ENCODE measurements at regions not wholly inside any gene's neighbourhood (a gene's known extent, or its start where the extent isn't known, plus 50 kb on each side); places are given as distances from the start of the nearest gene placed in this dataset.
"Not testable (repeated sequence)": the region's sequence is repeated elsewhere in the genome, so short reads cannot be mapped to it uniquely, and the experiment has no call there.

DNA sequence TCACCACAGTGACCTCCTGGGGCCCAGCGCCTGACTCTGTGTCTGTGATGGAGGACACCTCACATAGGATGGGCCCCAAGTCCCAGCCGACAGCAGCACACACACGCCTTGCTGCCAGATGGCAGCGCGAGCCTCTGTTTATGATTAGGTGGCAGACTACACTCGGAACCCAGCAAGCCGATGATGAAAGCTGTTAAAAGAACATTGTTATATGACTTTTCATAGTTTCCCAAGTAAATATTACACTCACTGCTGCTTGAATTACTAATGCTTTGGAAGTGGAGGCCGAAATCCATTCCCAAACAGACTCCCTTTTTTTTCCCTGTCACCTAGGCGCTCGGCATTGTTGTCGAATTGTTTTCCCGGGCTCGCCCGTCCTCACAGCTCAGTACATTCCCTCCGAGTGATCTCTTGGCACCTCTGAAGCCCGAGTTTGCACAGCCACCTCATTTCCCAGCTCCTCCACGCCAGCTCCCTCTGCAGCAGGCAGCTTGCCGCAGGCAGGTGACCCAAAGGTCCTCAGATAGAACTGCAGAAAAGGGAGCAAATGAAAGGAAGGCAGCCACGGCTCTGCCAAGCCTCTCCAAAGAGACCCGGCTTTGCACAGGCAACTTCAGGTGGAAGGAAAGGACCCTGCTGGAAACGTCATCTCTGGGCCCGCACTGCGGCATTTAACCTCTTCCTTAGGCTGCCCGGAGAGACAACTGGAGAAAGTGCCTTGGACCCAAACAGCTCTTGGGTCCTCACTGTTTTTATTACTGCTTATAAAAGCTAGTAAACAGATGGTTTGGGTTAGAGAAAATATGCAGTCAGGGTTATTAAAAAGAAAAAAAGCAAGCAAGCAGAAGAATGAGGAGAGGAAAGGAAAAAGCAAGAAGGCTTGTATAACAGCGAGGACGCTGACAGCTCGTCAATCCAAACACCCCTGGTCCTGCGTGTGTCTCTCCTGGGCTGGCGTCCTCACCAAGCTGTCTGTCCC, 72.2 kb upstream of the SLC25A33 start:
- no peaks in the 10 kb centered on the region for H3K4me1 ChIP-seq (ENCODE audit: insufficient read depth, low read length)
- no peaks in the 10 kb centered on the region for H3K36me3 ChIP-seq (ENCODE audit: insufficient read depth, low read length)
- no peaks in the 10 kb centered on the region for H3K9me3 ChIP-seq (ENCODE audit: control insufficient read depth, insufficient read depth, low read length)
- no peak overlapping the region for H3K9ac ChIP-seq (ENCODE audit: low read depth, low read length)

DNA sequence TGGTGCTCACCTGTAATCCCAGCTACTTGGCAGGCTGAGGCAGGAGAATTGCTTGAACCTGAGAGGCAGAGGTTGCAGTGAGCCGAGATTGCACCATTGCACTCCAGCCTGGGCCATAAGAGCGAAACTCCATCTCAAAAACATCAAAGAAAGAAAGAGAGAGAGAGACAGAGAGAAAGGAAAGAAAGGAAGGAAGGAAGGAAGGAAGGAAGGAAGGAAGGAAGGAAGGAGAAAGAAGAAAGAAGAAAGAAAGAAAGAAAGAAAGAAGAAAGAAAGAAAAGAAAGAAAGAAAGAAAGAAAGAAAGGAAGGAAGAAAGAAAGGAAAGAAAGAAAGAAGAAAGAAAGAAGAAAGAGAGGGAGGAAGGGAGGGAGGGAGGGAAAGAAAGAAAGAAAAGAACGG, 69.4 kb upstream of the SLC25A33 start:
- not testable (repeated sequence) for H3K9me3 ChIP-seq (ENCODE audit: control insufficient read depth, insufficient read depth, low read length); H3K36me3 ChIP-seq (ENCODE audit: insufficient read depth, low read length); H3K9ac ChIP-seq (ENCODE audit: low read depth, low read length); H3K4me1 ChIP-seq (ENCODE audit: insufficient read depth, low read length)

DNA sequence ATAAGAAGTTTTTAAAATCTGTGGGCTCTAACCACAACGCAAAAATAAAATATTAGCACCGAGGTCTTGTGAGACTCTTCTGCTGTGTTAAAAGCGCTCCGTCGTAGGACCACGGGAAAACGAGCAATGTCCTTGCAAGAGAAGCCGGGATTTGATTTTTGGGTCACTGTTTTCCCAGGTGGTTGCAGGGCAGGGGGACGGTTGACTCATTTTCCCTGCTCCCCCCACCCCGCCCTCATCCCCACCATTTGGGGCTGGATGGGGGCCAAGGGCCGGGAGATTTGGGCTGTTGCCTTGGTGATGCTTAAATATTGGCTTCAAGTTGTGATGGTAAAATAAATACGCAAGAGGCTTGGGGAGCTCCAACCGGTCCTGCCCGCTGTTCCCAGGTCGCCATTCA, 67.6 kb upstream of the SLC25A33 start:
- peaks cover 3% of the 10 kb centered on the region; the same call in 1 of the 2 replicates for H3K4me1 ChIP-seq (ENCODE audit: insufficient read depth, low read length)
- no peaks in the 10 kb centered on the region for H3K36me3 ChIP-seq (ENCODE audit: insufficient read depth, low read length)
- no peaks in the 10 kb centered on the region for H3K9me3 ChIP-seq (ENCODE audit: control insufficient read depth, insufficient read depth, low read length)
- H3K9ac ChIP-seq (ENCODE audit: low read depth, low read length): no peak overlapping the region

DNA sequence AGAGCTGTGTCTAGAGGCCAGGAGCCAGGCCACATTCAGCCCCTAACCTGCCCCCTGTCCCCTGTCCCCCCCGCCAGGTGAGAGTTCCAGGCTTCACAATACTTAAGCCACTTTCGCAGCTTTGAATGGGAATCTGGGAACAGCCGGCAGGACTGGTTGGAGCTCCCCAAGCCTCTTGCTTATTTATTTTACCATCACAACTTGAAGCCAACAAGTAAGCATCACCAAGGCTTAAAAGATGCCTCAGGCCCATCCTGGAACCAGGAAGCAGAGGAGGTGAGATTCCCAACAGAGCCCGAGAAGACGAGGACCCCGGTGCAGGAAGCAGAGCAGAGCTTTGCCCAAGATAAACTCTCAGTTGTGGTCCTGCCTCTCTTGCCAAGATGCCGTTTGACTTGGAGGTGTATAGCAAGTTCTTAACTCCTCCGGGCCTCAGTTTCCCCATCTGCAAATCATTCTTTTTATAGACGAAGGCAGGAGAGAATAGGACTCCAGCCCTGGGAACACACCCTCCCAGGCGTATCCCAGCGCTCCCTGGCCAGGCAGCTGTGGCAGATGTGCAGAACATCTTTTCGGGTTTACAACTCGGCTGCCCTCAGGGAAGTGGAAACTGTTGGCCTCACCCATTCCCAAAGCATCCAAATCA, 66.8 kb upstream of the SLC25A33 start:
- Histone ChIP-seq H3K36me3 (ENCODE audit: insufficient read depth, low read length) (no peaks in the 10 kb centered on the region), H3K9ac (ENCODE audit: low read depth, low read length) (no peak overlapping the region), H3K9me3 (ENCODE audit: control insufficient read depth, insufficient read depth, low read length) (no peaks in the 10 kb centered on the region), H3K4me1 (ENCODE audit: insufficient read depth, low read length) (peaks cover 3% of the 10 kb centered on the region; the same call in 1 of the 2 replicates)

DNA sequence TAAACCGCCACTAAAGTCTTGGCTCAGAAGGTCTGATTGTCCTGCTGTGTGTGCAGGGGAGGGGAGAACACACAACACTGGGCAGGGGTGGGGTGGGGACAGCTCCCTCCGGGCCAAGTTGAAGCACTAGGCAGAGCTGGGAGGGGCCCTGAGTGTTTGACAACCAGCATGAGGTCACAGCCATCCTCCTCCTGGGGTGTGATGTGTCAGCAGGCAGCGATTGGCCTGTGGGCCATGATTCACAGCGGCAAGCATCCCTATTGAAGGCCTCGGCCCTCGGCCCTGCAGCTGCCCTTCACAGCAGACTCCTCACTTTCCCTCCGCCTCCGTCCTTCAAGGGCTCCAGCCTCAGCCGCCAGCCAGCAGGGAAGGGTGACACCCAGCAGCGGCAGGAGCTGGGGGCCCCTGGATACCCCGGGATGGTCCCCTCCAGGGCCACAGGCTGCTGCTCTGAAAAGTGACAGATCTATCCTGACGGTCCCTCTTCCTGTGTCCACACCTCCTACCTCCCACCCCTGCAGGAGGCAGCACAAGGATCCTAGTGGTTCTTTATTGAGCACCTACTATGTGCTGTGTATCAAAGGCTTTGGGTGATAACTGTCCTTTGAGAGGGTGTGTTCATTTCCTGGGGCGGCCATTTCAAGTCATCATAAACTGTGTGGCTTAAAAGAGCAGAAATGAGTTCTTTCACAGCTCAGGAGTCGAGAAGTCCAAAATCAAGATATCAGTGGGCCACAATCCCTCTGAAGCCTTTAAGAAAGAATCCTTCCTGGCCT, 66.0 kb upstream of the SLC25A33 start:
- Histone ChIP-seq H3K4me1 (ENCODE audit: insufficient read depth, low read length) (peaks cover 3% of the 10 kb centered on the region; the same call in 1 of the 2 replicates), H3K36me3 (ENCODE audit: insufficient read depth, low read length) (no peaks in the 10 kb centered on the region), H3K9ac (ENCODE audit: low read depth, low read length) (no peak overlapping the region), H3K9me3 (ENCODE audit: control insufficient read depth, insufficient read depth, low read length) (no peaks in the 10 kb centered on the region)

DNA sequence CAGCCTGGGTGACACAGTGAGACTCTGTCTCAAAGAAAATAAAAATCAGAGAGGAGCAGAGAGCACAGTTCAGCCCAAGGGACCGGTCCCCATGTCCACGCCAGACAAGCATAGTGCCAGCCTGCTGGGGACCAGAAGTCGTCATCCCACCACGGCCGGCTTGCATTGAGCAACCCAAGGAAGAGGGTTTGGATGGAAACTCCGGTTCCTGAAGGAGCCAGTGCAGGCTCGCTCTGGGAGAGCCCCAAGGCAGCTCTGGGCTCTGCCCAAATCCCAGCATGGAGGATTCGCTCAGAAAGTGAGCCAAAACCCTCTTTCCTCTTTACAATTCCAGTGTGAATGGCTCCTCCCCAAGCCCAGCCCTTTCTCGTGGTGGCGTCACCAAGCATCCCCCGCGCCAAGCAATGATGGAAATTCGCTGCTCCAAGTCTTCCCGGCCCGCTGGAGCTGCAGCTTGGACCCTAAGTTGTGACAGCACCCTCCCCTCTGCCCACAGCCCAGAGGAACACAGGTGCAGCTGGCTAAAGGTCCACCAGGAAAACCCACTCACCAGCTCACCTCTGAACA, 64.1 kb upstream of the SLC25A33 start:
- Histone ChIP-seq H3K9me3 (ENCODE audit: control insufficient read depth, insufficient read depth, low read length) (no peaks in the 10 kb centered on the region), H3K9ac (ENCODE audit: low read depth, low read length) (no peak overlapping the region), H3K4me1 (ENCODE audit: insufficient read depth, low read length) (peaks cover 3% of the 10 kb centered on the region; the same call in 1 of the 2 replicates), H3K36me3 (ENCODE audit: insufficient read depth, low read length) (no peaks in the 10 kb centered on the region)

DNA sequence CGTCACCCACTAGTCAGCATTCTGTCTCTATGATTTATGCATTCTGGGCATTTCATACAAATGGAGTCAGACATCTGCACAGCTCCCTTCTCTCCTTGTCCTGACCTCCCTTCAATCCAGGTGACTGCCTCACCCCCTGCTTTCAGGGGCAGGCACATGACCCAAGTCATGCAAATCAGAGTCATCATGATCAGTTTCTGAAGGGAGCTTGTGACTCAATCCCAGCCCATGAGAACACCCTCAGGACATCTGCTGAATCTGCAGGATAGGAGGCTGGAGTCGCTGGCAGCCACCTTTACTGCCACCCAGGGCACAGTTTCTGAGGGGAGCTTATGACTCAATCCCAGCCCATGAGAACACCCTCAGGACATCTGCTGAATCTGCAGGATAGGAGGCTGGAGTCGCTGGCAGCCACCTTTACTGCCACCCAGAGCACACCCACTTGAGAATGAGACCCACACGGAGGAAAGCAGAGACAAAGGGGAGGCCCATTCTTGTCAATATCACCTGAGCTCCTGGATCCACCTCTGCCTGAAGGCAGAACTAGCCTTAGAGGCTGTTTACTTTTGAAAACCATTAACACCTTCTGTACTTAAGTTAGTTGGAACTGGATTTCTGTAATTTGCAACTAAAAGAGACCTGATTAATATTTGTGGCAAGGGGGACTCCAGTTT, 62.3 kb upstream of the SLC25A33 start:
- Histone ChIP-seq H3K36me3 (ENCODE audit: insufficient read depth, low read length) (no peaks in the 10 kb centered on the region), H3K9me3 (ENCODE audit: control insufficient read depth, insufficient read depth, low read length) (no peaks in the 10 kb centered on the region), H3K4me1 (ENCODE audit: insufficient read depth, low read length) (peaks cover 3% of the 10 kb centered on the region; the same call in 1 of the 2 replicates), H3K9ac (ENCODE audit: low read depth, low read length) (no peak overlapping the region)

DNA sequence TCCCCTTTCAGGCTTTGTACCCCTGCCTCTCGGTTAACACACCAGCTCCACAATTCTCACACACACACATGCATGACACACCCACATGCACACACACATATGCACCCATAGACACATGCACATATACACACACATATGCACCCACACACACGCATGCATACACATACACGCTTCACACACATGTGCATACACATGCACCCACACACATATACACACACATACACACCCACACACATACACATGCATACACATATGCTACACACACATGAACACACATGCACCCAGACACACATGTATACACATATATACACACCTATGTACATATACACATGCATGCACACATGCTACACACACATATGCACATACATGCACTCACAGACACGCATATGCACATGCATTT, 61.7 kb upstream of the SLC25A33 start:
- H3K36me3 ChIP-seq (ENCODE audit: insufficient read depth, low read length): no peaks in the 10 kb centered on the region
- H3K9me3 ChIP-seq (ENCODE audit: control insufficient read depth, insufficient read depth, low read length): no peaks in the 10 kb centered on the region
- no peak overlapping the region for H3K9ac ChIP-seq (ENCODE audit: low read depth, low read length)
- peaks cover 3% of the 10 kb centered on the region; the same call in 1 of the 2 replicates for H3K4me1 ChIP-seq (ENCODE audit: insufficient read depth, low read length)

DNA sequence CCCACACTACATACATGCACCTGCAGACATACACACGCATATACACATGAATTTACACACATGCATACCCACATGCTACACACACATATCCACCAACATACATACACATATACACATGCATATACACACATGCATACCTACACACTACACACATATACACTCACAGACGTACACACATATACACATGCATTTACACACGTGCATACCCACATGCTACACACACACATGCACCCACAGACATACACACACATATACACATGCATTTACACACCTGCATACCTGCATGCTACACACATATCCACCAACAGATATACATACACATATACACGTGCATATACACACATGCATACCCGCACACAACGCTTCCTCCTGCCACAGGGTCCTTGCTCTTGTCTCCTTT, 61.2 kb upstream of the SLC25A33 start:
- H3K9me3 ChIP-seq (ENCODE audit: control insufficient read depth, insufficient read depth, low read length): no peaks in the 10 kb centered on the region
- no peak overlapping the region for H3K9ac ChIP-seq (ENCODE audit: low read depth, low read length)
- H3K4me1 ChIP-seq (ENCODE audit: insufficient read depth, low read length): no peaks in the 10 kb centered on the region; the same call in 1 of the 2 replicates
- no peaks in the 10 kb centered on the region for H3K36me3 ChIP-seq (ENCODE audit: insufficient read depth, low read length)

DNA sequence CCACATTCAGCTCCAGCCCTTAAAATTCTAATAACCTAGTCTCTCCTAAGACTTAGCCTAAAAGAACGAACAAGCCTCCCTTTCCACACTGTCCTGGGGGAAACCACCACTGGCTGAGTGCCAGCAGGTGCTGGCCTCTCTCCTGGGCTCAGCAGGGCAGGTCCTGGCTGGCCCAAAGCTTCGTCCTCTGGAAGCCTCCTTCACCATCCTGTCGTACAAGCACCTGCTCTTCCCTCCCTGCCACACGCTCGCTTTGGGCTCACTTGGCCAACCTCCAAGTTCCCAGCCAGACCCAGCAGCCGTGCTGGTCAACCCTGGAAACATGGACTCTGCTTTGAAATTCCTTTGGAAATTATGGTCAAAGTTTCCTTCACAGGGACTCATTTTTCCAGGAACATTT, 58.2 kb upstream of the SLC25A33 start:
- Histone ChIP-seq H3K9me3 (ENCODE audit: control insufficient read depth, insufficient read depth, low read length) (no peaks in the 10 kb centered on the region), H3K36me3 (ENCODE audit: insufficient read depth, low read length) (no peaks in the 10 kb centered on the region), H3K9ac (ENCODE audit: low read depth, low read length) (no peak overlapping the region), H3K4me1 (ENCODE audit: insufficient read depth, low read length) (no peaks in the 10 kb centered on the region; the same call in 1 of the 2 replicates)

DNA sequence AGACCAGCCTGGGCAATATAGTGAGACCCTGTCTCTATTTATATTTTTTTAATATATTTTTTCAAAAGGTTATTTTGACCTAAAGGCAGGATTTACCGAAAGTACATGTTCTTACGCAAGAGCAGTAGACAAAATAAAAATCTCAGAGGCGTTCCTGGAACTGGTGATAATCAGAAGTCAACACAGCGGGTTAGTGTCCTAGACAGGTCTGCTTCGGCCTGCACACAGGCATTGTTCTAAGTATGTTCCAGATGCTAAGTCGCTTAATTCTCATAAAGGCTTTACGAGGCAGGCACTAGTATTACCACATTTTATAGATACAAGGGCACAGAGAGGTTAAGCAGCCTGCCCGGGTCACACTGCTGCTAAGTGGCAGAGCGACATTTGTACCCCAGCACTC, 56.9 kb upstream of the SLC25A33 start:
- Histone ChIP-seq H3K36me3 (ENCODE audit: insufficient read depth, low read length) (no peaks in the 10 kb centered on the region), H3K9me3 (ENCODE audit: control insufficient read depth, insufficient read depth, low read length) (no peaks in the 10 kb centered on the region), H3K9ac (ENCODE audit: low read depth, low read length) (no peak overlapping the region), H3K4me1 (ENCODE audit: insufficient read depth, low read length) (no peaks in the 10 kb centered on the region)

DNA sequence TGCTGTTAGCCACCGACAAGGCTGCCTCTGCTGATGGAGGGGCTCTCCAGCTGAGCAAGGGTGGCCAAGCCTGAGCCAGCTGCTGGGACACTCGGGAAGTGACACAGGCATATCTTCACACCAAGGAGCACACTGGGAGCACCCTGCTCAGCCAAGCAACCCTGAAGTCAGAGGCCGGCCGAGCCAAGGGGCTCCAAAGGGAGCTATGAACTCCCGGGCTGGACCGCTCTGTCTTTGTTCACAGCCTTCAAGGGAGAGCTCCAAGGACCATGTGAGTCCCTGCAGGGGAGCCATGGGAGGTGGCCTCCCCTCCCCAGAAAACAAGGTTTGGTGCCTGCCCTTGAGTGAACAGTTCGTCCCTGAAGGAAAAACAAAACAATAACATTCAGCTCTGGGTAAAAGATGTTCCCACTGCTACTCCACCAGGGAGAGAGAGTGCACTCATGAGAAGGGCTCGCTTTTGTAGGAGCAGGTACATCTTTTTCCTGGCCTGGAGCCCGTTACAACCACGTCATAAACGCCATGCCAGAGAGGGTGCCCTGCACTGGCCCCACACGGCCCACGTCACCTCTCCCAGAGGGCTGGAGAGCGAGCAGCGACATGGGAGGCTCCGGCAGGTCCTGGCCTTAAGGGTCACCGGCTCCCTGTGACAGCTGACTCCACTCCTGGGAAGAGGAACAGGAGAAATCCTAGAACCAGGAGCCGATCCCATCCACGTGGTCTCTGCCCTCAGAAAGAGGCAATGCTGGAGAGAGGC, 56.3 kb upstream of the SLC25A33 start:
- Histone ChIP-seq H3K36me3 (ENCODE audit: insufficient read depth, low read length) (no peaks in the 10 kb centered on the region), H3K9me3 (ENCODE audit: control insufficient read depth, insufficient read depth, low read length) (no peaks in the 10 kb centered on the region), H3K4me1 (ENCODE audit: insufficient read depth, low read length) (no peaks in the 10 kb centered on the region), H3K9ac (ENCODE audit: low read depth, low read length) (no peak overlapping the region)

DNA sequence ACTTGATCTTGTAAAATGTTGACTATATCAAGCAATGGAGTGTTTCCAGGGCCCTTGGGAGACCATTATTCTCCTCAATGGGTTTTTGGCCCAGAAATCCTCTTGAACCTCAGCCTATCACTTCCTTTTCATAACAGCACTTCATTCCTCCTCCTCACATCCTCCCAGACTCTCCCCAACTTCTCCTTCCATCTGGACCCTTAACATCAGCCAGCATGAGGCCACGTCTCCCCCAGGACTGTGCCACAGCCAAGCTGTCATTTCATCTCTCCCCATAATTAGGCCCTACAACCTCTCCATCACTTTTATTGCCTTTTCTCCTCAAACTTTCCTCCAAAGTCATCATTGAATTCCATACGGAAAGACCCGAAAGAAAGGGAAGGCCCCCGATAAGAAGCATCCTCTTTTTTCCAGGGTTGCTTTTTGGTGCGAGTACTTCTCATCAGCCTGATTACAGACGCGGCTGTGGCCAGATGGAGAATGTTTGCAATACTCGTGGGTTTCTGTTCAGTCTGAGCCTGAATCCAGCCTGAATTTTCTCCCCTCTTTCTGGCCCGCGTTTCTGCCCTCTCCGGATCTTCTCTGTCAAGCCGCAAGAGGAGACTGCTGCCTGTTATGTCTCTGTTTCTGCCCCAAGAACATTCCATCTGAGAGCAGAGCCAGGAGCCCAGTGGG, 52.7 kb upstream of the SLC25A33 start:
- Histone ChIP-seq H3K36me3 (ENCODE audit: insufficient read depth, low read length) (no peaks in the 10 kb centered on the region), H3K4me1 (ENCODE audit: insufficient read depth, low read length) (no peaks in the 10 kb centered on the region), H3K9ac (ENCODE audit: low read depth, low read length) (no peak overlapping the region), H3K9me3 (ENCODE audit: control insufficient read depth, insufficient read depth, low read length) (no peaks in the 10 kb centered on the region)
